IMR-90 (cell line): ENCODE measurements at regions not wholly inside any gene's neighbourhood (a gene's known extent, or its start where the extent isn't known, plus 50 kb on each side); places are given as distances from the start of the nearest gene placed in this dataset.

ENCODE experiments used
- BHLHE40 ChIP-seq: fragments of 150-350 bp; IDR thresholded peaks from 2 replicates; pipeline ENCODE4 v1.6.1; 2016; ENCODE audit warnings: mild to moderate bottlenecking, low read depth, low read length
- CEBPB ChIP-seq: IDR thresholded peaks from 2 replicates; pipeline ENCODE4 v1.6.1; 2012; ENCODE audit warnings: low read depth, low read length, improper control_type of control experiment
- CTCF ChIP-seq: conservative IDR thresholded peaks from 2 replicates; pipeline ENCODE4 v1.5.1; 2012; ENCODE audit warnings: mild to moderate bottlenecking, low read depth, low read length, improper control_type of control experiment
- FOS ChIP-seq: fragments of 150-350 bp; IDR thresholded peaks from 2 replicates; pipeline ENCODE4 v1.6.1; 2016; ENCODE audit warnings: low read depth, low read length
- MAFK ChIP-seq: IDR thresholded peaks from 2 replicates; pipeline ENCODE4 v1.6.1; 2012; ENCODE audit warnings: low read depth, low read length, improper control_type of control experiment
- MAZ ChIP-seq: IDR thresholded peaks from 2 replicates; pipeline ENCODE4 v1.6.1; 2012; ENCODE audit warnings: low read depth, mild to moderate bottlenecking, low read length, improper control_type of control experiment, moderate library complexity, borderline replicate concordance
- MXI1 ChIP-seq: IDR thresholded peaks from 2 replicates; pipeline ENCODE4 v1.6.1; 2012; ENCODE audit warnings: low read depth, mild to moderate bottlenecking, low read length, moderate library complexity, borderline replicate concordance
- POLR2A ChIP-seq: IDR thresholded peaks from 2 replicates; pipeline ENCODE4 v1.6.1; 2012; ENCODE audit warnings: mild to moderate bottlenecking, low read depth, low read length
- RFX5 ChIP-seq: IDR thresholded peaks from 2 replicates; pipeline ENCODE4 v1.8.0; 2012; ENCODE audit warnings: low read depth, mild to moderate bottlenecking, low read length, moderate library complexity
- SMC3 ChIP-seq: fragments of 150-350 bp; IDR thresholded peaks from 2 replicates; pipeline ENCODE4 v1.6.1; 2016; ENCODE audit warnings: low read depth, mild to moderate bottlenecking, antibody characterized with exemption, low read length, moderate library complexity
- USF2 ChIP-seq: fragments of 150-350 bp; IDR thresholded peaks from 2 replicates; pipeline ENCODE4 v1.6.1; 2017; ENCODE audit warnings: mild to moderate bottlenecking, antibody characterized with exemption, low read length, low read depth

- TF ChIP-seq CTCF (no peak), RFX5 (no peak), POLR2A (no peak), SMC3 (no peak), MAZ (no peak), USF2 (no peak), BHLHE40 (no peak), MAFK (no peak), MXI1 (no peak), FOS (no peak), CEBPB (no peak)
Measured at GRCh38 chr12:115324949-115325593, 641.1 kb upstream of the TBX3 start.
